Upper lobe of right lung (tissue), 1 donor: ENCODE measurements at regions not wholly inside any gene's neighbourhood (a gene's known extent, or its start where the extent isn't known, plus 50 kb on each side); places are given as distances from the start of the nearest gene placed in this dataset.

ENCODE experiments used
- ATAC-seq: fragments of 200-7000 bp; cut with Tn5 transposase; one replicate; pipeline ENCODE4 v1.9.1; 2020; ENCODE audit warnings: mild to moderate bottlenecking, moderate library complexity
- DNase-seq: peaks from one replicate; pipeline ENCODE4 v3.0.0-alpha.2; 2020
- H3K27ac ChIP-seq: fragments of 200-600 bp; one replicate; pipeline ENCODE4 v1.8.0; 2022
- H3K27me3 ChIP-seq: fragments of 200-600 bp; one replicate; pipeline ENCODE4 v1.8.0; 2022; ENCODE audit warnings: mild to moderate bottlenecking
- H3K36me3 ChIP-seq: fragments of 200-600 bp; one replicate; pipeline ENCODE4 v1.8.0; 2022
- H3K4me1 ChIP-seq: fragments of 200-600 bp; one replicate; pipeline ENCODE4 v1.8.0; 2022
- H3K4me3 ChIP-seq: fragments of 200-600 bp; one replicate; pipeline ENCODE4 v1.8.0; 2022; ENCODE audit warnings: mild to moderate bottlenecking
- H3K9me3 ChIP-seq: fragments of 200-600 bp; one replicate; pipeline ENCODE4 v1.8.0; 2022
- intact Hi-C: fragments of 100-400 bp; cut with DNase I; formaldehyde crosslinking; loops from one replicate; pipeline ENCODE4 v1.11.0; 2022
- TF ChIP-seq, protein P1 (sequence below): fragments of 200-600 bp; IDR thresholded peaks from one replicate; pipeline ENCODE4 v1.8.0; 2022; ENCODE audit warnings: antibody characterized with exemption
- donor health status: DM: no; HTN: yes; CAD: no; lungs with severe emphysema.

DNA sequence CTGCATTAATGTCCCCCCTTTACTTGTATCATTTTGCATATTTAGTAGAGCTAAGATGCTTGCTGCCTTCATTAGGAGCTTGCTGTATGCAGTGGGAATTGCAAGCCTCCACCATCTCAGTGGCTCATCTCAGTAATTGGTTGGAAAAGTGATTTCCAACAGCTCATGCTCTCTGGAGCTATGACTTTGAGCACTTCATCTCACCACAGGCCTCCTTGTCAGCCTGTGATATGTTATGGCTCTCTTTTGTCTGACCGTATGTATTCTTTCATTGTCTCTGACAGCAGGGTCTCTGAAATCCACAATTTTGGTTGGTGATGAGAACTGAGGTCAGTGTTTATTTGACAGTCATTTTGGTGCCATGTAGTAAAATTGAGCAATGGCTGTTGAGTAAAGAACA is 345.1 kb downstream of the FAT3 start:
- intact Hi-C loops = no loop called here
- H3K27ac ChIP-seq = no peak overlapping the region
- H3K36me3 ChIP-seq = no peaks in the 10 kb centered on the region
- DNase-seq (no peak), ATAC-seq (no peak)
- H3K4me3 ChIP-seq = no peak overlapping the region
- no peaks in the 10 kb centered on the region for H3K9me3 ChIP-seq
- TF ChIP-seq, protein P1, sequence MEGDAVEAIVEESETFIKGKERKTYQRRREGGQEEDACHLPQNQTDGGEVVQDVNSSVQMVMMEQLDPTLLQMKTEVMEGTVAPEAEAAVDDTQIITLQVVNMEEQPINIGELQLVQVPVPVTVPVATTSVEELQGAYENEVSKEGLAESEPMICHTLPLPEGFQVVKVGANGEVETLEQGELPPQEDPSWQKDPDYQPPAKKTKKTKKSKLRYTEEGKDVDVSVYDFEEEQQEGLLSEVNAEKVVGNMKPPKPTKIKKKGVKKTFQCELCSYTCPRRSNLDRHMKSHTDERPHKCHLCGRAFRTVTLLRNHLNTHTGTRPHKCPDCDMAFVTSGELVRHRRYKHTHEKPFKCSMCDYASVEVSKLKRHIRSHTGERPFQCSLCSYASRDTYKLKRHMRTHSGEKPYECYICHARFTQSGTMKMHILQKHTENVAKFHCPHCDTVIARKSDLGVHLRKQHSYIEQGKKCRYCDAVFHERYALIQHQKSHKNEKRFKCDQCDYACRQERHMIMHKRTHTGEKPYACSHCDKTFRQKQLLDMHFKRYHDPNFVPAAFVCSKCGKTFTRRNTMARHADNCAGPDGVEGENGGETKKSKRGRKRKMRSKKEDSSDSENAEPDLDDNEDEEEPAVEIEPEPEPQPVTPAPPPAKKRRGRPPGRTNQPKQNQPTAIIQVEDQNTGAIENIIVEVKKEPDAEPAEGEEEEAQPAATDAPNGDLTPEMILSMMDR = no peak
- H3K4me1 ChIP-seq = no peaks in the 10 kb centered on the region
- H3K27me3 ChIP-seq = no peaks in the 10 kb centered on the region

DNA sequence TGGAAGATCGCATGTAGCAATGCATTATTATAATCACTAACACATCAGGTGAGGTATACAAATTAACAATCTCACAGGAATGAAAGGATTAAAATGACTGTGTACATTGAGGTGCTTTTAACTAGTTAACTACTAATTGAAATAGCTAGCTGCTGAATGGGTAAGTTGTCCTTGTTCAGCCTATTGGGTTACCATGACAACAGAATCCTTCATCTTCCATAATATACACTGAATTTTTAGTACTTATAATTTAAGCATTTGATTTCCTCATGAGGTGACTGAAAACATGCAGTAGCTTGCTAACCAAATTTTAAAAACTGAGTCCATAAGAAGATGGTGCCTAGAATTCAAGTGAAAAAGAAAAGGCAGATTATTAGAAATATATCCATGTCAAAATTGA is 347.9 kb downstream of the FAT3 start:
- intact Hi-C loops = no loop called here
- Histone ChIP-seq H3K4me3 (no peak overlapping the region), H3K27me3 (no peaks in the 10 kb centered on the region), H3K27ac (no peak overlapping the region), H3K4me1 (no peaks in the 10 kb centered on the region), H3K36me3 (no peaks in the 10 kb centered on the region), H3K9me3 (no peaks in the 10 kb centered on the region)
- DNase-seq (no peak), ATAC-seq (no peak)
- TF ChIP-seq, protein P1 = no peak

DNA sequence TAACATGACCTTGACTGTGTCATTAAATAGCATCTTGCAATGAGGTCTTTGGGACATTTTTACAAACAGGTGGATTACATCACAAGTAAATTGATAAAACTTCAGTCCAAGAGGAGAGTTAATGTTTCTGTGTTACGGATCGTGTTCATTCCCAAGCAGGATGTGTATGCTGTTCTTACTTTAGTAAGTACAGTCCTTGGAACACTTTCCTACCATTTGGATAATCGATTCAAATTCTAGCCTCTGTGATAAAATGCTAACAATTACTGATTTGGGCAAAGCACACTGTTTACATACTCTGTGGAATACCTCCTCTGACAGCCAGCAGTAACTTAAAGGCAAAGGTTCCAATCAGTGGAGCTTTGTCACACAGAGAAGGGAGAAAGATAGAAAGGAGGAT is 351.7 kb downstream of the FAT3 start:
- Histone ChIP-seq H3K4me1 (no peaks in the 10 kb centered on the region), H3K4me3 (no peak overlapping the region), H3K36me3 (no peaks in the 10 kb centered on the region), H3K27me3 (no peaks in the 10 kb centered on the region), H3K27ac (no peak overlapping the region), H3K9me3 (no peaks in the 10 kb centered on the region)
- no peak for ATAC-seq
- intact Hi-C loops = no loop called here
- DNase-seq = no peak
- TF ChIP-seq, protein P1 = no peak

DNA sequence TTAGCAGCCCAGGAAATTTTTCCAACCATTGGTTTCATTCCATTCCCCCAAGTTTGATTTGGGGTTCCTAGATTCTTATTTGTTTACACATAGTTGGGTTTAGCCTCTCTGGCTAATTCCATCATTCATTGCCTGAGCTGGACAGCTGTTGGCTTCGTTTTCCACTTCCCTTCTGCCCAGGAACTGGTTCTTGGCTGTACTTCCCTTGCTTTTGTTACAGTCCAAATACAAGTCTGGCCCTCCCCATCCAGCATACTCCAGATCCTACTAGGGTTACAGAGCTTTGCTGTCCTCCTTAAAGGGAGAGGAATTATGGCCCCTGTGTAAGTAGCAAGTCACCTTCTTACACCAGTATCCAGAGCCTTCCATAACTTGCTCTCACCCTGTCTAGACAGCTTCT is 356.3 kb downstream of the FAT3 start:
- DNase-seq (no peak), ATAC-seq (no peak)
- intact Hi-C loops = no loop called here
- H3K27me3 ChIP-seq = no peaks in the 10 kb centered on the region
- no peak overlapping the region for H3K27ac ChIP-seq
- TF ChIP-seq, protein P1 = no peak
- no peaks in the 10 kb centered on the region for H3K9me3 ChIP-seq
- H3K4me3 ChIP-seq = no peak overlapping the region
- no peaks in the 10 kb centered on the region for H3K36me3 ChIP-seq
- no peaks in the 10 kb centered on the region for H3K4me1 ChIP-seq

DNA sequence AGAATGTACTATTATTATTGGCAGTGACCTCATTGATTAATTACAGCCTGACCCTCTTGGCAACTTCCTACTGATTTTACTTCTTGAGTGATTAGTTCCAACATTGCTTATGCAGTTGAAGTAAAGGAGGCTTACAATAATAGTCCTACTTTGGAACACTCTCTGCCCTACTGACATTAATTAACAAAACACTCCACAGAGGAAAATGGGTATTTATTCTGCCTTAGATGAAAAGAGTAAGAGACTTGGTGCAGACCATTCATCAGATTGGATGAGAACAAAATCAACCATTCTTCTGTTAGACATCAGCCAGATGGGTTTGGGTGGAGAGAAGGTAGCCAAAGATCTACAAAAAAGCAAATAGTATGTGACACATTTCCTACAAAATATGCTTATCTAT is 363.8 kb downstream of the FAT3 start:
- TF ChIP-seq, protein P1 = no peak

DNA sequence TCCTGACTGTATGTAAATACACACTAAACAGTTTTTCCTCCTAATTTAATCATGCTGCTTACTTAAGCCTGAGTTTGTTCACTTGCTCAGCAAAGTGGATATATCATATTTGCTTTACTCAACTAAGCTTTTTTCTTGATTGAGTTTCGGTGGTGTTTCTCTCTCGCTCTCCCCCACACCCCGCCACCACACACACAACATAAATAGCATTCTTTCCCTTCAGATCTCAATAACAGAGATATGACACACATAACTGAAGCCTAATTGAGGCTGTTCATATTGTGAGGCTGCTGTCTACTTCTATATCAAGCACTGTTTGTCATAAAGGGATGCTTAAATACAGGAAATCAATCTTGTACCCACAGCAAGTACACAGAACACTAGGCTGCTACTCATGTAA is 364.9 kb downstream of the FAT3 start:
- no peak for DNase-seq
- no peaks in the 10 kb centered on the region for H3K36me3 ChIP-seq
- no peak overlapping the region for H3K4me3 ChIP-seq
- no peaks in the 10 kb centered on the region for H3K27me3 ChIP-seq
- no peaks in the 10 kb centered on the region for H3K9me3 ChIP-seq
- H3K27ac ChIP-seq = no peak overlapping the region
- intact Hi-C loops = no loop called here
- TF ChIP-seq, protein P1 = no peak
- no peaks in the 10 kb centered on the region for H3K4me1 ChIP-seq
- no peak for ATAC-seq

More for the DNA sequence above, 363.8 kb downstream of the FAT3 start:
- no peak for DNase-seq
- ATAC-seq = no peak
- Histone ChIP-seq H3K27me3 (no peaks in the 10 kb centered on the region), H3K9me3 (no peaks in the 10 kb centered on the region), H3K27ac (no peak overlapping the region), H3K36me3 (no peaks in the 10 kb centered on the region), H3K4me3 (no peak overlapping the region), H3K4me1 (no peaks in the 10 kb centered on the region)
- intact Hi-C loops = no loop called here
